ENCODE measurements at regions not wholly inside any gene's neighbourhood (a gene's known extent, or its start where the extent isn't known, plus 50 kb on each side); places are given as distances from the start of the nearest gene placed in this dataset.

DNA sequence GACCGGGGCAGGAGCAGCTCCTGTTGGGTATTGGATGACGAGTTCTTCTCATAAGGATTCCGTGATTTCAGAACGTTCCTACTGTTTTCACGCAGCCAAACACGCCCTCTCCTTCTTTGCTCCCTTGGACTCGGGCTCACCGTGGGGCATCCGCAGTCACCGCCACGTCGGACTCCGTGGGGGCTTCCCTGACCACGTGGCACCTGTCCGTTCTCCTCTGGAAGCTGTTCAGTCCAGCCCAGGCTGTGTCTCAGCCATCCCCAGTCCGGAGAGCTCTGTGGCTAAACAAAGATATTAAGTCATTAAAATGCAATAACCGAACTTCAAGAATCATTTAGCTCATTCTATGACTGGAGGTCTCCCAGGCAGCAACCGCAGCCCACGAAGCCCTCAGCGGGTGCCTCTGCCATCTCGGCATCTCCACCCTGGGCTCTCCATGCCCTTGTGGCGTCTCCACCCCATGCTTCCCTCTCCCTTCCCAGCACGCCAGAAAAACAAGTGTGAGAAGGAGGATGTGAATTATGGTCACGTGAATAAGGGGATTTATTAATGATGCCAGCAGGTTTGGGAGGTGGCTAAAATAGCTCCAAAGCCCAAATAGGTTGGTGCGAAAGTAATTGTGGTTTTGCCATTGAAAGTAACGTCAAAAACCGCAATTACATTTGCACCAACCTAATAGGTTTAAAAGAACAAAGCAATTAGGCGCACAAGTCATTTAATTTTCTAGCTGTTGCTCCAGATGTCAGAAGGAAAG lies 224.6 kb upstream of the PPP2R2D start:
- dilution Hi-C loops (cut with MboI; ENCODE audit: extremely low pct_ligation_motif_present, low sequenced_read_pairs), result no loop called here
- Histone ChIP-seq H3K9me3 (replicated peaks; ENCODE audit: control insufficient read depth, insufficient read depth, low read length) (no peaks in the 10 kb centered on the region), H2AFZ (ENCODE audit: low read depth, low read length) (no peak overlapping the region), H3K27me3 (ENCODE audit: control insufficient read depth in 2 of 2, insufficient read depth in 2 of 2, low read length in 2 of 2) (no peaks in the 10 kb centered on the region), H4K20me1 (replicated peaks; ENCODE audit: control insufficient read depth, extremely low read depth, insufficient read depth, low read length) (no peaks in the 10 kb centered on the region), H3K4me3 (replicated peaks in 1 of 3; ENCODE audit: insufficient read depth in 1 of 3, low read depth in 1 of 3, low read length in 3 of 3) (no peak overlapping the region), H3K9ac (replicated peaks; ENCODE audit: extremely low read depth, insufficient read depth, low read length) (no peak overlapping the region), H3K36me3 (ENCODE audit: control insufficient read depth in 2 of 2, extremely low read depth in 1 of 2, insufficient read depth in 2 of 2, low read length in 2 of 2) (no peaks in the 10 kb centered on the region), H3K4me1 (ENCODE audit: control insufficient read depth, extremely low read depth, insufficient read depth, low read length) (no peaks in the 10 kb centered on the region), H3K79me2 (ENCODE audit: control insufficient read depth, insufficient read depth, low read length) (no peaks in the 10 kb centered on the region), H3K4me2 (ENCODE audit: insufficient read depth, low read length) (no peak overlapping the region), H3K9me1 (replicated peaks; ENCODE audit: control insufficient read depth, extremely low read depth, insufficient read depth, low read length) (no peaks in the 10 kb centered on the region), H3K27ac (ENCODE audit: insufficient read depth, low read depth, low read length) (no peak overlapping the region)
- ChIA-PET CTCF (no interaction called here), POLR2A (no interaction called here)
- DNase-seq (ENCODE audit: low read depth, low spot score) (no peak), FAIRE-seq (no peak)
- intact Hi-C loops (cut with micrococcal nuclease), result no loop called here
- no TSS peak for BruUV-seq (replicated peaks)
- TF ChIP-seq EZH2 (IDR thresholded peaks at IDR 0.05; ENCODE audit: borderline replicate concordance, low read depth, low read length, severe bottlenecking), result no peak
- TF ChIP-seq FOS (IDR thresholded peaks at IDR 0.05; ENCODE audit: borderline replicate concordance, insufficient read depth, low read length), result no peak
- no peak for TF ChIP-seq GATA2 (IDR thresholded peaks at IDR 0.05; ENCODE audit: insufficient read depth, insufficient read length, low read depth, low read length)
- TF ChIP-seq, protein P1, sequence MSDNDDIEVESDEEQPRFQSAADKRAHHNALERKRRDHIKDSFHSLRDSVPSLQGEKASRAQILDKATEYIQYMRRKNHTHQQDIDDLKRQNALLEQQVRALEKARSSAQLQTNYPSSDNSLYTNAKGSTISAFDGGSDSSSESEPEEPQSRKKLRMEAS (IDR thresholded peaks at IDR 0.05; ENCODE audit: insufficient read depth, insufficient read length), result no peak
- no peak for TF ChIP-seq POLR2A (IDR thresholded peaks at IDR 0.05; ENCODE audit: low read depth, low read length)
- TF ChIP-seq MYC (IDR thresholded peaks at IDR 0.05; ENCODE audit: low read depth, low read length), result no peak
- TF ChIP-seq, protein P2, sequence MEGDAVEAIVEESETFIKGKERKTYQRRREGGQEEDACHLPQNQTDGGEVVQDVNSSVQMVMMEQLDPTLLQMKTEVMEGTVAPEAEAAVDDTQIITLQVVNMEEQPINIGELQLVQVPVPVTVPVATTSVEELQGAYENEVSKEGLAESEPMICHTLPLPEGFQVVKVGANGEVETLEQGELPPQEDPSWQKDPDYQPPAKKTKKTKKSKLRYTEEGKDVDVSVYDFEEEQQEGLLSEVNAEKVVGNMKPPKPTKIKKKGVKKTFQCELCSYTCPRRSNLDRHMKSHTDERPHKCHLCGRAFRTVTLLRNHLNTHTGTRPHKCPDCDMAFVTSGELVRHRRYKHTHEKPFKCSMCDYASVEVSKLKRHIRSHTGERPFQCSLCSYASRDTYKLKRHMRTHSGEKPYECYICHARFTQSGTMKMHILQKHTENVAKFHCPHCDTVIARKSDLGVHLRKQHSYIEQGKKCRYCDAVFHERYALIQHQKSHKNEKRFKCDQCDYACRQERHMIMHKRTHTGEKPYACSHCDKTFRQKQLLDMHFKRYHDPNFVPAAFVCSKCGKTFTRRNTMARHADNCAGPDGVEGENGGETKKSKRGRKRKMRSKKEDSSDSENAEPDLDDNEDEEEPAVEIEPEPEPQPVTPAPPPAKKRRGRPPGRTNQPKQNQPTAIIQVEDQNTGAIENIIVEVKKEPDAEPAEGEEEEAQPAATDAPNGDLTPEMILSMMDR (IDR thresholded peaks at IDR 0.05; ENCODE audit: extremely low read depth in 1 of 2, insufficient read depth in 1 of 2, low read depth in 1 of 2, low read length in 2 of 2), result no peak
- TF ChIP-seq POLR2AphosphoS5 (IDR thresholded peaks at IDR 0.05; ENCODE audit: insufficient read depth, low read depth, low read length), result no peak
- no peak for TF ChIP-seq JUN (IDR thresholded peaks at IDR 0.05; ENCODE audit: borderline replicate concordance, insufficient read depth, insufficient read length, low read depth)
